ENCODE measurements at regions not wholly inside any gene's neighbourhood (a gene's known extent, or its start where the extent isn't known, plus 50 kb on each side); places are given as distances from the start of the nearest gene placed in this dataset.
"Not testable (repeated sequence)": the region's sequence is repeated elsewhere in the genome, so short reads cannot be mapped to it uniquely, and the experiment has no call there.

DNA sequence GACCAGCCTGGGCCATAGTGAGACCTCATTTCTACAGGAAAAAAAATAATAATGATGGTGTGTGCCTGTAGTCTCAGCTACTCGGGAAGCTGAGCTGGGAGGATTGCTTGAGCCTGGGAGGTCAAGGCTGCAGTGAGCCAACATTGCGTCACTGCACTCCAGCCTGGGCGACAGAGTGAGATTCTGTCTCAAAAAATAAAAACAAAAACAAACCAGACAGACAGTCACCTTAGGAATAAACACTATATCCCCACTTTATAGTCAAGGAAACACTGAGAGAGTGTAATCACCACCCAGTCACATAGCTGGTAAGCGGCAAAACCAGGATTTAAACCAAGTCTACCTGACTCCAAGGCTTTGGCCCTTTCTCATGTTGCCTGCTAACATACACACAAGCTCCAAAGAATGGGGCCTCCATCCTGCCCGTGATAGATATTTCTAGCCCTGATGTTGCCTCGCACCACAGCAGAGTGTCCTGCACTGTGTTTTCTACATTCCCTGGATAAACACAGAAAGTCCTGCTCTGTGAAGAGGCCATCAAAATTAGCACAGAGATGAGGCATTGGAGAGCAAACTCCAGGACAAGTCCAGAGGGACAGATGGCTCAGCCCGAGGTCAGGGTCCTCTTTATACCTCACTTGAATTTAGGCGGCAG, 66.1 kb upstream of the SMURF2 start:
- DNase-seq (ENCODE audit: low read depth in 2 of 2) = no peak

DNA sequence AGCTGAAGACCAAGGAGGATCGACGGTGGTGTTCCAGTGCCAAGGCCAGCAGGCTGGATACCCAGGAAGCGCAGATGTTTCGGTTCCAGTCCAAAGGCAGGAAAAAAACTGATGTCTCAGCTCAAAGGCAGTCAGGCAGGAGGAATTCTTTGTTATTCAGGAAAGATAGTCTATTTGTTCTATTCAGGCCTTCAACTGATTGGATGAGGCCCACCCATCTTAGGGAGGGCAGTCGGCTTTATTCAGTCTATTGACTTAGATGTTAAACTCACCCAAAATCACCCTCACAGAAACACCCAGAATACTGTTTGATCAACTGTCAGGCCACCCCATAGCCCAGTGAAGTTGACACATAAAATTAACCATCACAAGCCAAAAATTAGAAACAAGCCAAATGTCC, 63.9 kb upstream of the SMURF2 start:
- DNase-seq (ENCODE audit: low read depth in 2 of 2) = not testable (repeated sequence)

DNA sequence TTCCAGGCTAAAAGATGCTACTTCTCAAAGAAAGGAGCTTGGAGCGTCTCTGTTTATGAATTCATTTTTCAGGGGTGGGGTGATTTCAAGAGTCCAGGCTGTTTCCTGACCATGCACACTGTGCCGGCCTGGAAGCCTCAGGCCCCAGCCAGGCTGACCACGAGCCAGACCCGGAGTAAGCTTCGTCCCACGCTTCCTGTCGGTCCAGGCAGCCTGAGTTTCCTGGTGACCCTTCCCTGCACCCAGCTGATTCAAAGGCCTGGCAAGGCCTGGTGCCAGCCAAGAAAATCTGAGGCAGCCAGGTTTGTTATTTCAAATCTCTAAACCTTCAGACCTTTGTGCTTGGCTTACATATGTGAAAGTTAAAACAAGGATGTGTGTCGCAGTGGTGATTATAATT, 62.1 kb upstream of the SMURF2 start:
- not testable (repeated sequence) for DNase-seq (ENCODE audit: low read depth in 2 of 2)

DNA sequence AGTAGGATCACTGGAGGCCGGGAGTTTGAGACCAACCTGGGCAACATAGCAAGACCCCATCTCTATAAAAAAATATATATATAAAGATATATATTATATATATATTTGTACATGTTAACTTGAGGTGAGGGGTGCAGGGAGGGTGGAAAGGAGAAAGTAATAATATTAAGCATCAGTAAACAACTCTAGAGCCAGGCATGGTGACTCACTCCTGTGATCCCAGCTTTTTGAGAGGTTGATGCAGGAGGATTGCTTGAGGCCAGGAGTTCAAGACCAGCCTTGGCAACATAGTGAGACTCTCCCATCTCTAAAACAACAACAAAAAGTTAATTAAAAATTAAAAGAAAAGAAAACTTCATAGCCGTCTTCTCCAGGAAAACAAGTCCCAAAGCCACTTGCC, 61.7 kb upstream of the SMURF2 start:
- DNase-seq (ENCODE audit: low read depth in 2 of 2) = no peak

DNA sequence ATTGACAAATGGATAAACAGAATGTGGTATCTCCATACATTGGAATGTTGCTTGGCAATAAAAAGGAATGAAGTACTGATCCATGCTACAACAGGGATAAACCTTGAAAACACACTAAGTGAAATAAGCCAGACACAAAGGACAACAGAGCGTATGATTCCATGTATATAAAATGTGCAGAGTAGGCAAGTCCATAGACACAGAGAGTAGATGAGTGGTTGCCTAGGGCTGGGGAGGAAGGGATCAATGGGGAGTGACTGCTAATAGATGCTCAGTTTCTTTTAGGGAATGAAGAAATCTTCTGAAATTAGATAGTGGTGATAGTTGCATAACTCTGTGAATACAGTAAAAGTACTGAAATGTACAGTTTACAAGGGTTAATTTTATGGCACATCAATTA, 59.4 kb upstream of the SMURF2 start:
- DNase-seq (ENCODE audit: low read depth in 2 of 2) = not testable (repeated sequence)

DNA sequence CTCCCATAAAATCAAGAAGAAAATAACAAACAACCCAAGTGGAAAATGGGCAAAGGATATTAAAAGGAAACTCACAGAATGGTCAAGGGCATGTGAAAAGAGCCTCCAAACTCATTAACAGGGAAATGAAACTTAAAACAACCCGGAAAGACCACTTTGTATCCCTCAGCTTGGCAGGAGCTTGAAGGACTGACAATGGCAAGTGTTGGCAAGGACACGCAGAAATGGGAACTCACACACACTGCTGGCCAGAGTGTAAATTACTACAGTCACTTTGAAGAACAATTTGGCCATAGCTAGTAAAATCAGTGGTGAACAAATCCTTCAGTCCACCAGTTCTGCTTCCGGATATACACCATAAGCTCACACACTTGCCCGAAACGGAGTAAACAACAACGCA, 58.1 kb upstream of the SMURF2 start:
- not testable (repeated sequence) for DNase-seq (ENCODE audit: low read depth in 2 of 2)

DNA sequence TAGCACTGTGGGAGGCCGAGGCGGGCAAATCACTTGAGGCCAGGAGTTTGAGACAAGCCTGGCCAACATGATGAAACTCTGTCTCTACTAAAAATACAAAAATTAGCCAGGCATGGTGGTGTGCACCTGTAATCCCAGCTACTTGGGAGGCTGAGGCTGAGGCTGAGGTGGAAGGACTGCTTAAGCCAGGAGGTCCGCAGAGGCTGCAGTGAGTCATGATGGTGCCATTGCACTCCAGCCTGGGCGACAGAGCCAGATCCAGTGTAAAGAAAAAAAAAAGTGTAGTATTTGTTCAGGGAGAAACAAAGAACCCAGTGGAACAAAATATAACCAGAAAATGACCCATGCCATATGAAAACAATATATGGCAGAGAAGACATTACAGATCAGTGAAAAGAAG, 57.4 kb upstream of the SMURF2 start:
- not testable (repeated sequence) for DNase-seq (ENCODE audit: low read depth in 2 of 2)

DNA sequence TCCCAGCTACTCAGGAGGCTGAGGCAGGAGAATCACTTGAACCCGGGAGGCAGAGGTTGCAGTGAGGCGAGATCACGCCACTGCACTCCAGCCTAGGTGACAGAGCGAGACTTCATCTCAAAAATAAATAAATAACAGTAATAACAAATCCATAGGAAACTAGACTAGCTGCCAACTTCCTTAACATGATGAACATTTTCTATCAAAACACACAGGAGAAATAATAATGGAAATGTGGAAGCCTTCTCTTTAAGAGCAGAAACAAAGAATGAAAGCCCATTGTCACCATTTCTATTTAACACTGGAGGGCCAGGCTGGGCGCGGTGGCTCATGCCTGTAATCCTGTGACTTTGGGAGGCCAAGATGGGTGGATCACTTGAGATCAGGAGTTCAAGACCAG, 56.7 kb upstream of the SMURF2 start:
- DNase-seq (ENCODE audit: low read depth in 2 of 2) = not testable (repeated sequence)

DNA sequence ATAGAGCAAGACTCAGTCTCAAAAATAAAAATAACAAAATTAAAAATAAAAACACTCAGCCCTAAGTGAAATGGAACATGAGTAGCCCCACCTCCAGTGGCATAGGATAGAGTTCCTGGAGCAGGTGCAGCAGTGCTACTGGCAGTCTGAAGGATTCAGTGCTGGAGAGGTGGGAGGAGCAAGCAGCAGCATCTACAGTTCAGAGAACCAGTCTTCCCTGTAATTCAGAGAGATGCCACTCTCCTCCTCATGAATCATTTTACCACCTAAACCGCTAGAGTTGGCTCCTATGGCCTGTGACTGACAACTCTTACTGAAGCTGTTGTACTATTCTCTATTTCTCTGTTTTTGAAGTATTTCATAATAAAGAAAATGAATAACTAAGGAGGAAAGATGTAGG, 56.0 kb upstream of the SMURF2 start:
- no peak for DNase-seq (ENCODE audit: low read depth in 2 of 2)

DNA sequence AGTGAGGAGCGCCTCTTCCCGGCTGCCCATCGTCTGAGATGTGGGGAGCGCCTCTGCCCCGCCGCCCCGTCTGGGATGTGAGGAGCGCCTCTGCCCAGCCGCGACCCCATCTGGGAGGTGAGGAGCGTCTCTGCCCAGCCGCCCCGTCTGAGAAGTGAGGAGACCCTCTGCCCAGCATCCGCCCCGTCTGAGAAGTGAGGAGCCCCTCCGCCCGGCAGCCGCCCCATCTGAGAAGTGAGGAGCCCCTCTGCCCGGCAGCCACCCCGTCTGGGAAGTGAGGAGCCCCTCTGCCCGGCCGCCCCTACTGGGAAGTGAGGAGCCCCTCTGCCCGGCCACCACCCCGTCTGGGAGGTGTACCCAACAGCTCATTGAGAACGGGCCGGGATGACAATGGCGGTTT, 54.4 kb upstream of the SMURF2 start:
- DNase-seq (ENCODE audit: low read depth in 2 of 2) = not testable (repeated sequence)

DNA sequence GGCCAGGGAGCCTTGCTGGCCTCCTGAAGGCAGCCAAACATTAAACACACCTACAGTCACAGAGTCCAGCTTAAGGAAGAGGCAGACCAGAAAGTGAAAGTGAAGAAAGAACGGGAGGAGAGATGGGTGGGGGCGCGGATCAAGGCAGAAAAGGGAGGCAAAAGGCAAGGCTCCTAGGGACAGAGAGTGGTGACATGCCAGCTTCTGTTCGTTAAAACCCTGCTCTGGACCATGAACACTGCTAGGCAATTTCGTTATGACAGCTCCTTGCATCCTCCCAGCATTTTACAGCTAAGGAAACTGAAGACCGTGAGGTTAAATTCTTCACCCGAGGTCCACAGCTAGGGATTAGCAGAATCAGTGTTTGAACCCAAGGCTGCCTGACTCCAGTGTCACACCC, 51.7 kb upstream of the SMURF2 start:
- not testable (repeated sequence) for DNase-seq (ENCODE audit: low read depth in 2 of 2)

DNA sequence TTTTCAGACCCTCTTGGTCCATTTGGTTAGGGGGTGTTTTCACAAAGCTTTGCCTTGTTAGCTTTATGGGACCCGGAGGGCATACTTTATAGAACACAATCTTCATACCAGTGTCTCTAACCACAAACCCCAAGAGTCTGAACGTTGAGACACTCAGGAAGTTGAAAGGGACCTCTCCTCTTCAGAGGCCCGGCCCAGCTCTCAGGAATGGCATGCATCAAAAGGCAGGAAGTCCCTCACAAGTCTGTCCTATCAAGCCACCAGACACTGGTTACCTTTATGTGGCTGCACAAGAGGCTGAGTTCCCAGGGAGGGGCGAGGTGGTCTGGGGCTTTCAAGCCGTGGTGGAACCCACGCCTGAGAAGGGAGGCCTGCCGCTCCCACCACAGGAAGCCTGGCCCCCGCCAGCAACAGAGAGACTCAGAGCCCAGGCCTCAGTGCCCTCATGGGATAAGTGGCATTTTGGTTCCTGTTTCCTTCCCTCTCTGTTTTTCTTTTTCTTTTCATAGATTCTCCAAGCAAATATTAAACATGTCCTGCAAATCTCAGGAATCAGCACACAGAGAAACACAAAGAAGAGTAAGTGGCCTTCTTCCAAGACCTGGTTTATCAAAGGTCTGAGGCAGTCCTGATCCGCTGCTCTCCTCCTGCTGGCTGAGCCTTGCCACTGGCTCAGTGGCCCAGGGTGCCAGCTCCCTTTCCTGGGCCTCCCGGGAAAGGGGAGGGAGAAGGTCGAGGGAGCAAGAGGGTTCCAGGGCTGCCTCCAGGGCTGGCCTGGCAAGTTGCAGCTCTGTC, 50.6 kb upstream of the SMURF2 start:
- DNase-seq (ENCODE audit: low read depth in 2 of 2) = not testable (repeated sequence)

Measured in stimulated activated CD8-positive, alpha-beta memory T cell treated with anti-CD3 and anti-CD28 coated beads, Interleukin-7, amount 100 ng/mL, for 1 hour (primary cell).